RCC 7860 (cell line): ENCODE measurements at regions not wholly inside any gene's neighbourhood (a gene's known extent, or its start where the extent isn't known, plus 50 kb on each side); places are given as distances from the start of the nearest gene placed in this dataset.
"Not testable (repeated sequence)": the region's sequence is repeated elsewhere in the genome, so short reads cannot be mapped to it uniquely, and the experiment has no call there.

Source experiments
- DNase-seq: peaks from one replicate; pipeline ENCODE4 v3.0.0-alpha.2; 2015; ENCODE audit warnings: low spot score
- FAIRE-seq: peaks from 2 replicates; lab custom pipeline; 2012; peaks lifted over from hg19 to GRCh38; lab: Jason Lieb, UNC

- DNase-seq (no peak), FAIRE-seq (no peak)
Measured at GRCh38 chr11:96760815-96761214, 371.0 kb downstream of the JRKL start.

- DNase-seq (no peak), FAIRE-seq (no peak)
Measured at GRCh38 chr11:96761451-96761850, 371.6 kb downstream of the JRKL start.

- no peak for DNase-seq
Measured at GRCh38 chr11:96763244-96763643, 373.4 kb downstream of the JRKL start.

GRCh38 chr11:96778272-96778671 lies 388.5 kb downstream of the JRKL start:
- DNase-seq (no peak), FAIRE-seq (no peak)

More at GRCh38 chr11:96763244-96763643, 373.4 kb downstream of the JRKL start:
- no peak for FAIRE-seq

GRCh38 chr11:96779030-96779429 lies 389.2 kb downstream of the JRKL start:
- no peak for FAIRE-seq
- DNase-seq, result no peak

- no peak for FAIRE-seq
- DNase-seq, result no peak
Measured at GRCh38 chr11:96781082-96781481, 391.3 kb downstream of the JRKL start.

GRCh38 chr11:96782632-96783031 lies 392.8 kb downstream of the JRKL start:
- DNase-seq (no peak), FAIRE-seq (no peak)

- no peak for DNase-seq
- no peak for FAIRE-seq
Measured at GRCh38 chr11:96783311-96783710, 393.5 kb downstream of the JRKL start.

GRCh38 chr11:96785073-96785472 lies 395.3 kb downstream of the JRKL start:
- FAIRE-seq, result no peak
- DNase-seq, result no peak

- FAIRE-seq (no peak), DNase-seq (no peak)
Measured at GRCh38 chr11:96794152-96794551, 404.3 kb downstream of the JRKL start.

- no peak for FAIRE-seq
- no peak for DNase-seq
Measured at GRCh38 chr11:96798445-96798844, 408.6 kb downstream of the JRKL start.

- DNase-seq (no peak), FAIRE-seq (no peak)
Measured at GRCh38 chr11:96815236-96815635, 425.4 kb downstream of the JRKL start.

GRCh38 chr11:96817482-96818399 lies 427.9 kb downstream of the JRKL start:
- FAIRE-seq (no peak), DNase-seq (no peak)

GRCh38 chr11:96827164-96827563 lies 437.4 kb downstream of the JRKL start:
- DNase-seq (no peak), FAIRE-seq (no peak)

GRCh38 chr11:96841792-96842191 lies 452.0 kb downstream of the JRKL start:
- FAIRE-seq (no peak), DNase-seq (no peak)

GRCh38 chr11:96842731-96843130 lies 452.9 kb downstream of the JRKL start:
- FAIRE-seq, result no peak
- no peak for DNase-seq

GRCh38 chr11:96854425-96854824 lies 464.6 kb downstream of the JRKL start:
- DNase-seq (no peak), FAIRE-seq (no peak)

- not testable (repeated sequence) for DNase-seq, FAIRE-seq
Measured at GRCh38 chr11:96861722-96862121, 471.9 kb downstream of the JRKL start.

GRCh38 chr11:96863520-96863919 lies 473.7 kb downstream of the JRKL start:
- FAIRE-seq, result no peak
- DNase-seq, result no peak

GRCh38 chr11:96865020-96865419 lies 475.2 kb downstream of the JRKL start:
- FAIRE-seq, result no peak
- DNase-seq, result no peak

- no peak for FAIRE-seq
- DNase-seq, result no peak
Measured at GRCh38 chr11:96869207-96869606, 479.4 kb downstream of the JRKL start.

- no peak for DNase-seq
- FAIRE-seq, result no peak
Measured at GRCh38 chr11:96875712-96876111, 485.9 kb downstream of the JRKL start.
